ENCODE measurements at regions not wholly inside any gene's neighbourhood (a gene's known extent, or its start where the extent isn't known, plus 50 kb on each side); places are given as distances from the start of the nearest gene placed in this dataset.

- DNase-seq (ENCODE audit: low spot score): no peak
- Mint-ChIP-seq H3K4me1 (ENCODE audit: low read depth) (peaks cover 43% of the 10 kb centered on the region), H3K4me3 (ENCODE audit: unreplicated experiment) (no peak overlapping the region), H3K27me3 (ENCODE audit: low read depth) (no peaks in the 10 kb centered on the region), H3K9me3 (ENCODE audit: low read depth) (peaks cover 17% of the 10 kb centered on the region), H3K36me3 (ENCODE audit: low read depth) (peaks cover 6% of the 10 kb centered on the region), H3K27ac (ENCODE audit: unreplicated experiment) (no peak overlapping the region)
- no peak for TF ChIP-seq CTCF (IDR thresholded peaks at IDR 0.05)
These were observed 117.9 kb upstream of the MED13L start for GRCh38 chr12:116395396-116395795.

GRCh38 chr12:116397148-116397547, 119.7 kb upstream of the MED13L start:
- Mint-ChIP-seq H3K4me3 (ENCODE audit: unreplicated experiment) (no peak overlapping the region), H3K27ac (ENCODE audit: unreplicated experiment) (peak overlapping the region; percentile 32), H3K36me3 (ENCODE audit: low read depth) (peaks cover 6% of the 10 kb centered on the region), H3K4me1 (ENCODE audit: low read depth) (peaks cover 27% of the 10 kb centered on the region), H3K9me3 (ENCODE audit: low read depth) (peaks cover 13% of the 10 kb centered on the region), H3K27me3 (ENCODE audit: low read depth) (no peaks in the 10 kb centered on the region)
- no peak for DNase-seq (ENCODE audit: low spot score)
- no peak for TF ChIP-seq CTCF (IDR thresholded peaks at IDR 0.05)

- Mint-ChIP-seq H3K4me1 (ENCODE audit: low read depth) (peaks cover 20% of the 10 kb centered on the region), H3K27me3 (ENCODE audit: low read depth) (no peaks in the 10 kb centered on the region), H3K4me3 (ENCODE audit: unreplicated experiment) (no peak overlapping the region), H3K27ac (ENCODE audit: unreplicated experiment) (no peak overlapping the region), H3K9me3 (ENCODE audit: low read depth) (peaks cover 13% of the 10 kb centered on the region), H3K36me3 (ENCODE audit: low read depth) (peaks cover 6% of the 10 kb centered on the region)
- TF ChIP-seq CTCF (IDR thresholded peaks at IDR 0.05): no peak
- no peak for DNase-seq (ENCODE audit: low spot score)
These were observed 120.7 kb upstream of the MED13L start for GRCh38 chr12:116398193-116398592.

GRCh38 chr12:116399055-116399454, 121.6 kb upstream of the MED13L start:
- Mint-ChIP-seq H3K4me3 (ENCODE audit: unreplicated experiment) (no peak overlapping the region), H3K27ac (ENCODE audit: unreplicated experiment) (no peak overlapping the region), H3K27me3 (ENCODE audit: low read depth) (no peaks in the 10 kb centered on the region), H3K36me3 (ENCODE audit: low read depth) (peaks cover 6% of the 10 kb centered on the region), H3K9me3 (ENCODE audit: low read depth) (peaks cover 13% of the 10 kb centered on the region), H3K4me1 (ENCODE audit: low read depth) (peaks cover 14% of the 10 kb centered on the region)
- no peak for DNase-seq (ENCODE audit: low spot score)
- TF ChIP-seq CTCF (IDR thresholded peaks at IDR 0.05): no peak

- Mint-ChIP-seq H3K36me3 (ENCODE audit: low read depth) (peaks cover 6% of the 10 kb centered on the region), H3K27ac (ENCODE audit: unreplicated experiment) (no peak overlapping the region), H3K27me3 (ENCODE audit: low read depth) (no peaks in the 10 kb centered on the region), H3K4me3 (ENCODE audit: unreplicated experiment) (no peak overlapping the region), H3K9me3 (ENCODE audit: low read depth) (peaks cover 13% of the 10 kb centered on the region), H3K4me1 (ENCODE audit: low read depth) (peaks cover 3% of the 10 kb centered on the region)
- no peak for TF ChIP-seq CTCF (IDR thresholded peaks at IDR 0.05)
- no peak for DNase-seq (ENCODE audit: low spot score)
These were observed 123.3 kb upstream of the MED13L start for GRCh38 chr12:116400636-116401372.

All from chondrocyte (in vitro differentiated cells).